GM23338 (cell line): ENCODE measurements at regions not wholly inside any gene's neighbourhood (a gene's known extent, or its start where the extent isn't known, plus 50 kb on each side); places are given as distances from the start of the nearest gene placed in this dataset.

Experiments
- ATAC-seq: fragments of 200-7000 bp; cut with Tn5 transposase; 3 replicates; pipeline ENCODE4 v1.9.1; 2020
- DNase-seq: peaks from one replicate; pipeline ENCODE4 v3.0.0-alpha.2; 2015; ENCODE audit warnings: low spot score
- H2AFZ ChIP-seq: fragments of 200-600 bp; sonication (generic); 2 replicates; pipeline ENCODE4 v1.8.0; 2016; ENCODE audit warnings: antibody characterized with exemption, mild to moderate bottlenecking, moderate library complexity
- H3F3A ChIP-seq: fragments of 200-600 bp; sonication (generic); replicated peaks from 2 replicates; pipeline ENCODE4 v1.8.0; 2017; ENCODE audit warnings: antibody characterized with exemption, mixed run types, low read depth
- H3K27ac ChIP-seq: fragments of 200-600 bp; sonication (generic); 2 replicates; pipeline ENCODE4 v1.6.1; 2016; ENCODE audit warnings: low read depth
- H3K27me3 ChIP-seq: fragments of 200-600 bp; sonication (generic); 2 replicates; pipeline ENCODE4 v1.8.0; 2016; ENCODE audit warnings: mild to moderate bottlenecking, mixed run types, moderate library complexity; ENCODE audit not compliant: insufficient read depth
- H3K36me3 ChIP-seq: fragments of 200-600 bp; sonication (generic); 2 replicates; pipeline ENCODE4 v1.8.0; 2016; ENCODE audit warnings: mild to moderate bottlenecking; ENCODE audit not compliant: insufficient read depth
- H3K4me1 ChIP-seq: fragments of 200-600 bp; sonication (generic); 2 replicates; pipeline ENCODE4 v1.8.0; 2016; ENCODE audit warnings: mild to moderate bottlenecking, moderate library complexity; ENCODE audit not compliant: insufficient read depth
- H3K4me2 ChIP-seq: fragments of 200-600 bp; sonication (generic); 2 replicates; pipeline ENCODE4 v1.7.1; 2017; ENCODE audit warnings: mixed run types
- H3K4me3 ChIP-seq: fragments of 200-600 bp; sonication (generic); 2 replicates; pipeline ENCODE4 v1.6.1; 2016; ENCODE audit warnings: mixed run types
- H3K79me2 ChIP-seq: fragments of 200-600 bp; sonication (generic); replicated peaks from 2 replicates; pipeline ENCODE4 v1.8.0; 2017; ENCODE audit warnings: mild to moderate bottlenecking; ENCODE audit not compliant: insufficient read depth
- H3K9me2 ChIP-seq: fragments of 200-600 bp; sonication (generic); 2 replicates; pipeline ENCODE4 v1.8.0; 2017; ENCODE audit not compliant: insufficient read depth
- H4K20me1 ChIP-seq: fragments of 200-600 bp; sonication (generic); replicated peaks from 2 replicates; pipeline ENCODE4 v1.8.0; 2017; ENCODE audit warnings: mild to moderate bottlenecking; ENCODE audit not compliant: insufficient read depth
- H3K27ac Mint-ChIP-seq: 2 replicates; pipeline ENCODE4 v1.8.0; 2020; ENCODE audit warnings: inconsistent platforms, mild to moderate bottlenecking, moderate library complexity, mixed read lengths
- H3K27me3 Mint-ChIP-seq: 3 replicates; pipeline ENCODE4 v1.8.0; 2022; ENCODE audit warnings: low read depth, mild to moderate bottlenecking, moderate library complexity, mixed read lengths, inconsistent platforms; ENCODE audit not compliant: insufficient read depth, poor library complexity
- H3K36me3 Mint-ChIP-seq: 3 replicates; pipeline ENCODE4 v1.8.0; 2021; ENCODE audit warnings: low read depth, mild to moderate bottlenecking, inconsistent platforms, moderate library complexity, mixed read lengths
- H3K4me1 Mint-ChIP-seq: 3 replicates; pipeline ENCODE4 v1.8.0; 2020; ENCODE audit warnings: mild to moderate bottlenecking, inconsistent platforms, mixed read lengths
- H3K4me3 Mint-ChIP-seq: 3 replicates; pipeline ENCODE4 v1.8.0; 2021; ENCODE audit warnings: moderate library complexity, mild to moderate bottlenecking, inconsistent platforms, mixed read lengths
- H3K9me3 Mint-ChIP-seq: 3 replicates; pipeline ENCODE4 v1.8.0; 2020; ENCODE audit warnings: moderate library complexity, mild to moderate bottlenecking, inconsistent platforms, mixed read lengths
- JUNB ChIP-seq: IDR thresholded peaks from one replicate; pipeline ENCODE4 v1.6.1; 2016; ENCODE audit warnings: antibody characterized with exemption; ENCODE audit not compliant: unreplicated experiment
- NANOG ChIP-seq: IDR thresholded peaks from 2 replicates; pipeline ENCODE4 v1.6.1; 2016; ENCODE audit warnings: antibody characterized with exemption, borderline replicate concordance
- ZNF114 ChIP-seq: fragments of 250-450 bp; sonication (Bioruptor Pico); IDR thresholded peaks from 2 replicates; pipeline ENCODE4 v1.5.0; 2020; ENCODE audit warnings: mild to moderate bottlenecking, moderate library complexity
- ZNF331 ChIP-seq: fragments of 250-450 bp; sonication (Bioruptor Pico); IDR thresholded peaks from 2 replicates; pipeline ENCODE4 v1.5.0; 2020; ENCODE audit warnings: low read depth, mild to moderate bottlenecking, moderate library complexity
- TF ChIP-seq, protein P1 (sequence below), 2 experiments: fragments of 200-600 bp in 1 of 2; sonication (generic) in 1 of 2; conservative IDR thresholded peaks; 2 replicates each; pipeline versions ENCODE4 v1.5.1 to v1.6.1; 2016 to 2017; ENCODE audit warnings: antibody characterized with exemption in 2 of 2, low read depth in 2 of 2, mild to moderate bottlenecking in 2 of 2, moderate library complexity in 1 of 2
- TF ChIP-seq, protein P2 (sequence below): IDR thresholded peaks from 2 replicates; pipeline ENCODE4 v1.6.1; 2016; ENCODE audit warnings: antibody characterized with exemption
- TF ChIP-seq, protein P3 (sequence below): fragments of 250-450 bp; sonication (Bioruptor Pico); IDR thresholded peaks from 2 replicates; pipeline ENCODE4 v1.5.0; 2020; ENCODE audit warnings: mild to moderate bottlenecking, moderate library complexity

DNA sequence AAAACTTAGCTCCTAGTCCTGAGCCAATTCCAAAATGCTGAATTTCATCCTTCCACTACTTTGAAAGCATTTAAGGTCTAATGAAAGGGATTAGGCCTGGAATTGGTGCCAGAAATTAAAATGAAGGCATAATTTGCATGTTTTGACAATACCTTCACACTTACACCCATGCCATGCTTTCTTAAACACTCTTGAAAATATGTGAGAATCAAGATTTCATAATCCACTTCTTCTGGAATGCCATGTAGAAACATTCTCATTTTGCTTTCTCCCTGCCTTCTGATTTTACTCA lies 77.1 kb downstream of the ANKEF1 start:
- TF ChIP-seq ZNF331 (CRISPR knock-in tag) = no peak
- TF ChIP-seq, protein P1, sequence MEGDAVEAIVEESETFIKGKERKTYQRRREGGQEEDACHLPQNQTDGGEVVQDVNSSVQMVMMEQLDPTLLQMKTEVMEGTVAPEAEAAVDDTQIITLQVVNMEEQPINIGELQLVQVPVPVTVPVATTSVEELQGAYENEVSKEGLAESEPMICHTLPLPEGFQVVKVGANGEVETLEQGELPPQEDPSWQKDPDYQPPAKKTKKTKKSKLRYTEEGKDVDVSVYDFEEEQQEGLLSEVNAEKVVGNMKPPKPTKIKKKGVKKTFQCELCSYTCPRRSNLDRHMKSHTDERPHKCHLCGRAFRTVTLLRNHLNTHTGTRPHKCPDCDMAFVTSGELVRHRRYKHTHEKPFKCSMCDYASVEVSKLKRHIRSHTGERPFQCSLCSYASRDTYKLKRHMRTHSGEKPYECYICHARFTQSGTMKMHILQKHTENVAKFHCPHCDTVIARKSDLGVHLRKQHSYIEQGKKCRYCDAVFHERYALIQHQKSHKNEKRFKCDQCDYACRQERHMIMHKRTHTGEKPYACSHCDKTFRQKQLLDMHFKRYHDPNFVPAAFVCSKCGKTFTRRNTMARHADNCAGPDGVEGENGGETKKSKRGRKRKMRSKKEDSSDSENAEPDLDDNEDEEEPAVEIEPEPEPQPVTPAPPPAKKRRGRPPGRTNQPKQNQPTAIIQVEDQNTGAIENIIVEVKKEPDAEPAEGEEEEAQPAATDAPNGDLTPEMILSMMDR (conservative IDR thresholded peaks at IDR 0.05; ENCODE audit: low read depth in 2 of 2) = no peak
- TF ChIP-seq ZNF114 = no peak
- TF ChIP-seq, protein P2, sequence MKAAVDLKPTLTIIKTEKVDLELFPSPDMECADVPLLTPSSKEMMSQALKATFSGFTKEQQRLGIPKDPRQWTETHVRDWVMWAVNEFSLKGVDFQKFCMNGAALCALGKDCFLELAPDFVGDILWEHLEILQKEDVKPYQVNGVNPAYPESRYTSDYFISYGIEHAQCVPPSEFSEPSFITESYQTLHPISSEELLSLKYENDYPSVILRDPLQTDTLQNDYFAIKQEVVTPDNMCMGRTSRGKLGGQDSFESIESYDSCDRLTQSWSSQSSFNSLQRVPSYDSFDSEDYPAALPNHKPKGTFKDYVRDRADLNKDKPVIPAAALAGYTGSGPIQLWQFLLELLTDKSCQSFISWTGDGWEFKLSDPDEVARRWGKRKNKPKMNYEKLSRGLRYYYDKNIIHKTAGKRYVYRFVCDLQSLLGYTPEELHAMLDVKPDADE = no peak
- TF ChIP-seq JUNB = no peak
- TF ChIP-seq NANOG = no peak
- TF ChIP-seq, protein P3, sequence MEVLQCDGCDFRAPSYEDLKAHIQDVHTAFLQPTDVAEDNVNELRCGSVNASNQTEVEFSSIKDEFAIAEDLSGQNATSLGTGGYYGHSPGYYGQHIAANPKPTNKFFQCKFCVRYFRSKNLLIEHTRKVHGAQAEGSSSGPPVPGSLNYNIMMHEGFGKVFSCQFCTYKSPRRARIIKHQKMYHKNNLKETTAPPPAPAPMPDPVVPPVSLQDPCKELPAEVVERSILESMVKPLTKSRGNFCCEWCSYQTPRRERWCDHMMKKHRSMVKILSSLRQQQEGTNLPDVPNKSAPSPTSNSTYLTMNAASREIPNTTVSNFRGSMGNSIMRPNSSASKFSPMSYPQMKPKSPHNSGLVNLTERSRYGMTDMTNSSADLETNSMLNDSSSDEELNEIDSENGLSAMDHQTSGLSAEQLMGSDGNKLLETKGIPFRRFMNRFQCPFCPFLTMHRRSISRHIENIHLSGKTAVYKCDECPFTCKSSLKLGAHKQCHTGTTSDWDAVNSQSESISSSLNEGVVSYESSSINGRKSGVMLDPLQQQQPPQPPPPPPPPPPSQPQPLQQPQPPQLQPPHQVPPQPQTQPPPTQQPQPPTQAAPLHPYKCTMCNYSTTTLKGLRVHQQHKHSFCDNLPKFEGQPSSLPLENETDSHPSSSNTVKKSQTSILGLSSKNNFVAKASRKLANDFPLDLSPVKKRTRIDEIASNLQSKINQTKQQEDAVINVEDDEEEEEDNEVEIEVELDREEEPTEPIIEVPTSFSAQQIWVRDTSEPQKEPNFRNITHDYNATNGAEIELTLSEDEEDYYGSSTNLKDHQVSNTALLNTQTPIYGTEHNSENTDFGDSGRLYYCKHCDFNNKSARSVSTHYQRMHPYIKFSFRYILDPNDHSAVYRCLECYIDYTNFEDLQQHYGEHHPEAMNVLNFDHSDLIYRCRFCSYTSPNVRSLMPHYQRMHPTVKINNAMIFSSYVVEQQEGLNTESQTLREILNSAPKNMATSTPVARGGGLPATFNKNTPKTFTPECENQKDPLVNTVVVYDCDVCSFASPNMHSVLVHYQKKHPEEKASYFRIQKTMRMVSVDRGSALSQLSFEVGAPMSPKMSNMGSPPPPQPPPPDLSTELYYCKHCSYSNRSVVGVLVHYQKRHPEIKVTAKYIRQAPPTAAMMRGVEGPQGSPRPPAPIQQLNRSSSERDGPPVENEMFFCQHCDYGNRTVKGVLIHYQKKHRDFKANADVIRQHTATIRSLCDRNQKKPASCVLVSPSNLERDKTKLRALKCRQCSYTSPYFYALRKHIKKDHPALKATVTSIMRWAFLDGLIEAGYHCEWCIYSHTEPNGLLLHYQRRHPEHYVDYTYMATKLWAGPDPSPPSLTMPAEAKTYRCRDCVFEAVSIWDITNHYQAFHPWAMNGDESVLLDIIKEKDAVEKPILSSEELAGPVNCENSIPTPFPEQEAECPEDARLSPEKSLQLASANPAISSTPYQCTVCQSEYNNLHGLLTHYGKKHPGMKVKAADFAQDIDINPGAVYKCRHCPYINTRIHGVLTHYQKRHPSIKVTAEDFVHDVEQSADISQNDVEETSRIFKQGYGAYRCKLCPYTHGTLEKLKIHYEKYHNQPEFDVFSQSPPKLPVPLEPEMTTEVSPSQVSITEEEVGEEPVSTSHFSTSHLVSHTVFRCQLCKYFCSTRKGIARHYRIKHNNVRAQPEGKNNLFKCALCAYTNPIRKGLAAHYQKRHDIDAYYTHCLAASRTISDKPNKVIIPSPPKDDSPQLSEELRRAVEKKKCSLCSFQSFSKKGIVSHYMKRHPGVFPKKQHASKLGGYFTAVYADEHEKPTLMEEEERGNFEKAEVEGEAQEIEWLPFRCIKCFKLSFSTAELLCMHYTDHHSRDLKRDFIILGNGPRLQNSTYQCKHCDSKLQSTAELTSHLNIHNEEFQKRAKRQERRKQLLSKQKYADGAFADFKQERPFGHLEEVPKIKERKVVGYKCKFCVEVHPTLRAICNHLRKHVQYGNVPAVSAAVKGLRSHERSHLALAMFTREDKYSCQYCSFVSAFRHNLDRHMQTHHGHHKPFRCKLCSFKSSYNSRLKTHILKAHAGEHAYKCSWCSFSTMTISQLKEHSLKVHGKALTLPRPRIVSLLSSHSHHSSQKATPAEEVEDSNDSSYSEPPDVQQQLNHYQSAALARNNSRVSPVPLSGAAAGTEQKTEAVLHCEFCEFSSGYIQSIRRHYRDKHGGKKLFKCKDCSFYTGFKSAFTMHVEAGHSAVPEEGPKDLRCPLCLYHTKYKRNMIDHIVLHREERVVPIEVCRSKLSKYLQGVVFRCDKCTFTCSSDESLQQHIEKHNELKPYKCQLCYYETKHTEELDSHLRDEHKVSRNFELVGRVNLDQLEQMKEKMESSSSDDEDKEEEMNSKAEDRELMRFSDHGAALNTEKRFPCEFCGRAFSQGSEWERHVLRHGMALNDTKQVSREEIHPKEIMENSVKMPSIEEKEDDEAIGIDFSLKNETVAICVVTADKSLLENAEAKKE (CRISPR knock-in tag) = no peak
- DNase-seq = no peak
- Mint-ChIP-seq H3K4me3 (no peak overlapping the region), H3K27me3 (peaks cover 3% of the 10 kb centered on the region), H3K9me3 (no peaks in the 10 kb centered on the region), H3K36me3 (no peaks in the 10 kb centered on the region), H3K4me1 (no peaks in the 10 kb centered on the region), H3K27ac (no peak overlapping the region)
- H3K27me3 ChIP-seq = no peaks in the 10 kb centered on the region
- no peak overlapping the region for H3K27ac ChIP-seq
- H3K4me3 ChIP-seq = no peak overlapping the region
- H3K4me2 ChIP-seq = no peak overlapping the region
- H3K9me2 ChIP-seq = peaks cover 5% of the 10 kb centered on the region; the same call in 1 of the 2 replicates
- ATAC-seq = no peak
- no peak overlapping the region for H2AFZ ChIP-seq
- no peaks in the 10 kb centered on the region for H3F3A ChIP-seq
- H3K79me2 ChIP-seq = no peaks in the 10 kb centered on the region
- no peaks in the 10 kb centered on the region for H4K20me1 ChIP-seq
- no peaks in the 10 kb centered on the region for H3K4me1 ChIP-seq
- no peaks in the 10 kb centered on the region for H3K36me3 ChIP-seq
